HK-2 (cell line): ENCODE measurements at regions not wholly inside any gene's neighbourhood (a gene's known extent, or its start where the extent isn't known, plus 50 kb on each side); places are given as distances from the start of the nearest gene placed in this dataset.
"Not testable (repeated sequence)": the region's sequence is repeated elsewhere in the genome, so short reads cannot be mapped to it uniquely, and the experiment has no call there.

ENCODE experiments used
- DNase-seq: peaks from one replicate; pipeline ENCODE4 v3.0.0-alpha.2; 2018; ENCODE audit not compliant: unreplicated experiment

DNA sequence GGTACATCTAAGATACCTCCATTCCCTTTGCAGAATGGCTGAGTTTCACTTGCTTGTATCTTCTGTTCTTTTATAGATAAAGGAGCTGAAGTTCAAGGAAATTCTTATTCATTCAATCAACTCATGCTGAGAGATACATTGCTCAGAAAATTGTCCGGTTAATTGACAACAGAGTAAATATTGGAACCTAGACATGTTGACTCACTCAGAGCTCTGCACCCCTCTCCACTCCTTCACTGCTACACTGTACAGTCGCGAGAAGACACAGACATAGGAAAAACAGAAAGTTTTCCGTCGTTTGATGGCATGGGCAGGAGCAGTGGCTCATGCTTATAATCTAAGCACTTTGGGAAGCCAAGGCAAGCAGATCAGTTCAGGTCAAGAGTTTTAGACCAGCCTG is 690.5 kb upstream of the SOX9 start:
- no peak for DNase-seq

DNA sequence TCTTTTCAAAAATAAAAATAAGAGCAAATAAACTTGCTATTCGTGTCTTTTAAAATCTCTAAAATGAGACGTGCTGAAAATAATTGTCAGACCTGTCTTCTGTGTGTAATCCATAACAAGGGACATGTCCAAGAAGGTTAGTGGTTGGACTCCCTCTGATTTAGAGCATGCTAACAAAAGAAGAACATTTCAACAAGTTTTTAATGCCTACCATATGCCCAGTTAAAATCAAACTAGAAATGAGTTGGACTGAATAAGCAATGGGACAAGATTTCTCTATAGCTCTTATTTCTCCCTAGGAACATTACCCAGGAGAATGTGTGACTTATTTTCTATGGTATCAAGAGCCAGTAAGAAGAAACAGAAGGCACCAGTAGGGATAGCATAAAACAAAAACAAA is 689.7 kb upstream of the SOX9 start:
- no peak for DNase-seq

DNA sequence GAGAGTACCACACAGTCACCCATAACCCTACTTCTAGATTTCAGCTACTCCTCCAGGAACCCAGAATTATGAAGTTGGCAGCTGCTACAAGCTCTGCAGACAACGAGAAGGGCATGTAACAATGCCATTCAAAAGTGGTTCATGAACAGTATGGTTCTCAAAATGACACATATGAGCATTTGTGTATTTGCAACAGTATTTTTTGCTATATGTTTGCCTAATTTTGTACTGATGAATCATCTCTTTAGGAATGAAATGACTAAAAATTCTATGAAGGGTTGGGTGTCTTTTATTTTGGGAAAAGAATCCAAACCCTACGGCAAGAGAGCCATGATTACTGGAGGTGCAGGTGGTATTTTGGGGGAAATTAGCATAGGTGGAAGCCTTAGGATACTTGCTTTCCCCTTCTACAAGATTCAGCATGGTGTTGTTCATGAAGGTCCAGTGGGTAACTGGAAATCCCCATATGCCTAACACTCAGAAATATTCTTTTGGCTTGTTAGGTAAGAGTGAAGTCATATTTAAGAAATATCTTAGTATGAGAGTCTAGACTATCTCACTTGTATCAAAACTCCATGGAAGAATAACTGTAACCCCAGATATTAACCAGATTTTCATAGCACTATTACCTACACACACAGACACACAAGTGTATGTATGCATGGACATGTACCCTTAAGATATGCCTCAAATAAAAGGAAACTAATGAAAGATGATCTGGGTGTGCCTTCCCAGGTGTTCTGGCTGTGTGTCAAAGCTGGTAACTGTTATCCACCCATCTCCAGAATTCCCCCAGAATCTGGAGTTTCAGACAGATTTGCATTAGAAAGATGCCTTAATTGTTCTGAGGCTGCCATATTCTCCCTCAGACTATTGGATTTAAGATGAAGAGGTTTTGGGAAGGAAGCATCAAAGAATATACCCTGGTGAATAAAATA is 688.2 kb upstream of the SOX9 start:
- DNase-seq = no peak

DNA sequence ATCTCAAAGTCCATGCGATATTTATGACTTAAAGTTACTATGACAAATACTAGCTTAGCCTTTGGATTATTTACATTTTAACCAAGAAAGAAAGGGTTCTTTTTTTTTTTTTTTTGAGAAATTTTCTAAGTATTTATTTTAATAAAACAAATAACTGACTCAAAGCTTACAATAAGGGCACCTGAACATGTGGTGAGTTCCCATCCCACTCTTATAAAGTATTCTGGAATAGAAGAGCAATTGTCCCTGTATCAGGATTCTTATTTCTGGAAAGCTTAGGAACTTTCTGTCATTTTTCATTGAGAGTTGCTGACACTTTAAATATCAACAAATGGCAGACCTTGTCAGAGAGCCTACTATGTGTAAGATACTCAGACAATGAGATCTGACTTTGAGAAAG is 686.1 kb upstream of the SOX9 start:
- DNase-seq = no peak

DNA sequence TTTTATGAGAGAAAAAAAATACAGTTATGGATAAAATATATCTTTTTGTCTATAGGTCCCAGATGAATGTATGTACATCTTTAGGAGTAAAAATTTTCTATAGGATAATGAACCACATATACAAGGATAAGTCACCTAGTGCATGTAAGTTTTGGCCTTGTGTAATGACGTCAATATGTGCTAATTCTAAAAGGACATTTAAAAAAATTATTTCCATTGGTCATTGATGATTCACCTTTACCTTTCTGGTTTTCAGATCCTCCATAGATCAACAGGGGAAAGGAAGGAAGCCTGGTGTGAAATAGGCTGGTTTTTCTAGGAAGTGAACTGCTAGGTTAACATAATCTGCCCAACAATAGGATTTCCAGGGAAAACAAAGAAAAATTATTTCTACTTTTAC is 684.3 kb upstream of the SOX9 start:
- DNase-seq = no peak

DNA sequence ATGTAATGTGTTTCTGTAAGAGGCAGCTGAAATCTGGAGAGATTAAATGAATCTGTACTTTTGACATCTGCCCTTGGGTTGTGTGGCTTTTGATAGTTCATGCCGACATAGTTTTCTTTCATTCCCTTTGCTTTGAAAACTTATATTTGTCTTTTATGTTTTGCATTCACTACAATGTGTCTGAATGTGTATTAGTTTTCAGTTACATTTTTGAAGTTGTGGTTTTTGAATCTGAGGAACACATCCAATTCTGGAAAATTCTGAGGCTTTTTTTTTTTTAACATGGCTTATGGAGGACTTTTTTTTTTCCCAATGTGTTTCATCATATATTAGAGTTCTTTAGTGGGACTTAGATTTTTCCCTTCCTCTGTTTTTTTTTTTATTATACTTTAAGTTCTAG is 683.7 kb upstream of the SOX9 start:
- DNase-seq = no peak

DNA sequence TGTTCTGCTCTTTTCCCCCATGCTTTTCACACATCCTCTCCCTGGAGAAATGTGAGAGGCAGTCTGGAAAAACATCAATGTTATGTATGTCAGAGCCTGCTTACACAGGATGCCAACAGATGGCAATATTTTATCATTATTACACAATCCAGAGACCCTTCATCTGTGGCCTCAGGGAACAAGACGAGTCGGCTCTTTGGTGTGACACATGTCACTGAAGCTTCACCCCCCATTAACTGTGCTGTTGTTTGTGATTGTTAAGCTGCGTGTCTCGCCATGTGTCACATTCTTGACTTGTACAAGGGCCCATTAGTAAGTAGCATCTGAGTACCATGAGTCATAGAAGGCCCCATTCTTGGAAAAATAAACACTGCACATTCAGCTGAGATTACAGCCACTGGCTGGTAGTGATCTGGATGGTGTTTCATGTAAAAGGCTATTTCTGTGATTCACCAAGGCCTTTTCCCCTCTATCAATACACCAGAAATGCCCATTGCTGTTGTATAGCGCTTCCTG is 682.1 kb upstream of the SOX9 start:
- peak; percentile 53 for DNase-seq

DNA sequence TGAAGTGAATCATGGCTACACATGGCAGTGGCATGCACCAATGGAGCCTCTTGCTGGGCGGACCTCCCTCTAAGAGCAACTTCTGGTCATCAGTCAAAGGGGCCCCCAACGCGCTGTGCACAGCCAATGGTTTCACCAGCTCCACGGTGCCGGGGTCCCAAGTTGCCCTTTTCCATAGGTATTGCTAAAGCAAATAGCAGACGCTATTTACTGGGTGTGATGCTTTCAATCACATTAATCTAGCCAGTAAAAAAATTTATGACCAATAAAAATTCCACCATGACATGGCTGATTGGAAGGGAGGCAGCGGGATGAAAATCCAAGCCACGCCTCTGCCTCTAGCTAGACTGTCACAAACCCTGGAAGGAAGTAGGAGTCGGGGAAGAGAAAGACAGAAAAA is 680.3 kb upstream of the SOX9 start:
- no peak for DNase-seq

DNA sequence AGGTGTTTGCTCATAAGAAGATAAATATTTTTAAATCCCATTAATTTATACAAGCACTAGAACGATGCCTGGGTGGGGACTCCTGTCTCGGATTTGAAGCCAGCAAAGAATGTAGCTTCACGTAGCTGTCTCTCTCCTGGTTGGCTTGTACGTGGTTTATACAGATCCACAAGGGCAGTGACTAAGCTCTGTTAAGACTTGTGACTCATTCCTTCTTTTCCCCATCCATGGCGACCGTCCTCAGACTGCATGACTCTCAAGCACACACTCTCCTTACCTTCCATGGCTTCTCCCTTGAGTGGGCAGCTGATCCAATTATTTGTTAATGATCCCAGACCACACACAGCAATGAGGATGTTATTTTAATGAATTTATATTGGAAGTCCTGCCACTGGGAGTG is 679.7 kb upstream of the SOX9 start:
- peak; percentile 65 for DNase-seq

DNA sequence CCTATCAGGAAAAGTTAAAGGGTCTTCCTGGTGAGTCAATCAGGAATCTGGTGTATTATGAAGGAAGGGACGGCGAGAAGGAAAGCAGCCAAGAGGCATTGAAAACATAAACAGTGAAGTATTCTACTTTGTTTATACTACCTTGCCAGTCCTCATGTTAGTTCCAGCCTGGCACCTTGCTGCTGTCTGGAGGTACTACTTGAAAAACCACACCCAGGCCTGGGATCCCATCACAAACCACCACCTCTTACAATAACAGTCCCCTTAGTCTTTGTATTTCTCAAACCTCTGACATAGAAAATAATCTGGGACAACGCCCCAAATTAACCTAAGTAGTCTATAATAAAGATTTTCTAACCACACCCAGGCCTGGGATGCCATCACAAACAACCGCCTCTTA is 676.7 kb upstream of the SOX9 start:
- DNase-seq = no peak

DNA sequence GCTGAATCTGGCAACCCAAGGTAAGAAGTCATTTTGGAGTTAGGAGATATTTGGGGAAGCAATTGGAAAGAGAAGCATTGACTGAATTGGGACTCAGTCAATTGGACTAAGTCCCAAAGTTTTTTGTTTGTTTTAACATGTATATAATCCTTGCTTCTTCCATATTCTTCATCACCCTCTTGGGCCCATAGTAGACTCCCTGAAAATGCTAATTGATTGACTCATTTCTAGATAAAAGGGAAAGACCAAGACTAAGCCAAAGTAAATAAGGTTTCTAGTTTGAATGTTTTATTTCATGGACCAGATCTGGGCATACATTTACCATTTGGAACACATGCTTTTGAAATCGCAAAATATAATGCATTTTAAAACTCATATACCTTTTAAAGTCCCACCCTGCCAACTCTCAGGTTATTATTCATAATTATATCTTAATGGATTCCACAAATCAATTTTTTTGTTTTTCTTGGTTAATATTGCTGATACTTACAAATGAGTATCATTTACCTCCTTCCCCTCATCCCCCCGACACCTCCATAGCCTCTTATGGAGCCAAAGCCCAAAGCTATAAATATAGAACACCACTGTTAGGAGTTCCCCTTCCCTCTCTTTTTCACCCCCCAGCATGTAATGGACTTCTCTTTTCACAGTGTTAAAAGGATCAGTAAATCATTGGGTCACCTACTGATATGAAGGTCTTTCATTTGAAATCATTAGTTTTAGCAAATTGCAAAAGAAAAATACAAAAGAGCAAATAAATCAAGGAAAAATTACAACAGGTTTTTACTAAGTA is 674.0 kb upstream of the SOX9 start:
- DNase-seq = no peak

DNA sequence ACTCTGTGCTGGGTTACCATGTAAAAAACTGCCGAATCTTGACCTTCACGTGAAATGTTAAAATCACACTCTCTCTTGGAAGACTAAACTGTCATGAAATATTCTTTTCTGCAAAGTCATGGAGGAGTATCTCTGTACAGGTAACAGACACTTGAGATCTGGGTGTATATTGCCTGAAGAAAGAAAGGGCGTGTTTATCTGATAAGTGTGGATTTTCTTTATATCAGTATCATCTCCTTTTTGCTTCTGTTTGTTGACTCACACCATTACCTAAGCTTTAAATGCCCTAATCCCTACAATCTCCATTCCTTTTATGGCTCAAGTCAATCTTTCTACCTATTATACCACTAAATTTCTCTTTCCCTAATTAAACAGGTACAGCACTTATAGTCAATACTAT is 673.2 kb upstream of the SOX9 start:
- no peak for DNase-seq

DNA sequence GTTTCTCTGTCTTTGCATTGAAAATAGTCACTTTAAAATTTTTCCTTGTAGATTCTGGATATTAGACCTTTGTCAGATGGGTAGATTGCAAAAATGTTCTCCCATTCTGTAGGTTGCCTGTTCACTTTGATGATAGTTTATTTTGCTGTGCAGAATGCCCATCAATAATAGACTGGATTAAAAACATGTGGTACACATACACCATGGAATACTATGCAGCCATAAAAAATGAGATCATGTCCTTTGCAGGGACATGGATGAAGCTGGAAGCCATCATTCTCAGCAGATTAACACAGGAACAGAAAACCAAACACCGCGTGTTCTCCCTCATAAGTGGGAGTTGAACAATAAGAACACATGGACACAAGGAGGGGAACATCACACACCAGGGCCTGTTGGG is 670.2 kb upstream of the SOX9 start:
- DNase-seq = not testable (repeated sequence)

DNA sequence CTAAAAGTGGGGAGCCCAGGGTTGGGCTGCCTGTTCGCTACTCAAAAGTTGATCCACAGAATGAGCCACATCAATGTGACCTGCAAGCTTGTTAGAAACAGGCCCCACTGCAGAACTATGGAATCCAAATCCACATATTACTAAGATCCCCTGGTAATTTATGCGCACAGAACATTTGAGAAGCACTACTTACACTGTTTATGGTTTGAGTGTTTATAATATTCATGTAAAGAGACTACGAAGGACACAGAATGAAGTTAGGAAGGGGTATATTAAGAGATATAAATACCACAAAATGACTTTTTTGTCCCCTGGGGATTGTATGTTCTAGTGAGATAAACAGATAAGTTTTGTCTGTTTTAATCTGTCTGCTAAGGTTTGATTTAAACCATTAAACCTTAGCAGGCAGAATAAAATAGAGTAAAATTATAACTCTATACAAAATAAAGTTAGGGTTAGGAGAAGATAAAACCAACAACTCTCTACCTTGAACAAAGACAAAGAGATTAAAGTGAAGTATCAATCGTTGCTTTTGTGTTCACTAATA is 666.9 kb upstream of the SOX9 start:
- DNase-seq = no peak

DNA sequence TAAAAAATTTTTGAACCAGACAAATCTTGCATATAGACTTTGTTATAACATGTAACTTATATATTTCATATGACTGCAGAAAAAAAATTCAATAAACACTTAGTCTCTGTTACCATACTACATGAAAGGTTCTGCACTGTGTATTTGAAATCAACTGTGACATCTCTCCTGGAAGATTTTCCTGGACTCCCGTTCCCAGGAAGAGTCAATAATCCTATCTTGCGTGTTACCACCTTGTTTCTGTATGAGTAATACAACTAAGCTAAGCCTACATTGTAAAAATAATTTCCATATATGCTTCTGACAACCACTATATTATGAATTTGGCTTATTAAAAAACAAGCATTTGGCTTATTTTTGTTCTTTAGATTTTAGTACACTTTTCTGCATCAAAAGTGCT is 665.6 kb upstream of the SOX9 start:
- no peak for DNase-seq

DNA sequence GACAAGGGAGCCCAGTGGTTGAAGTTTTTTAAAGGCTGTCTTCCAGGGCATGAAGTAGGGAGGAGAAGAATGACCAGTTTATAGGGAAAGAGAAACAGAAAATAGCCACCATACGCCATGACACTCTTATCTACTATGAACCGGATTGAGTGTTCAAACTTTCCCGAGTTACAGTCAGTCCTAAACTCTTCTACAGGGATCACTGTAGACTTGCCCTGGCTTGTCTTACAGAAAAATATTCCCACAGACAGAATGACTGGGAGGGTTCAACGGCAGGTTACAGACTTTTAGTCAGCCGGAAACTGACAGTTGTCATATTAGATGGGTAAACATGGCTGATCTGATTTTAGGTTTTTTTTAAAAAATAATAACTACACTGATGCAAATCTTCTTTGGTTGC is 662.5 kb upstream of the SOX9 start:
- no peak for DNase-seq

DNA sequence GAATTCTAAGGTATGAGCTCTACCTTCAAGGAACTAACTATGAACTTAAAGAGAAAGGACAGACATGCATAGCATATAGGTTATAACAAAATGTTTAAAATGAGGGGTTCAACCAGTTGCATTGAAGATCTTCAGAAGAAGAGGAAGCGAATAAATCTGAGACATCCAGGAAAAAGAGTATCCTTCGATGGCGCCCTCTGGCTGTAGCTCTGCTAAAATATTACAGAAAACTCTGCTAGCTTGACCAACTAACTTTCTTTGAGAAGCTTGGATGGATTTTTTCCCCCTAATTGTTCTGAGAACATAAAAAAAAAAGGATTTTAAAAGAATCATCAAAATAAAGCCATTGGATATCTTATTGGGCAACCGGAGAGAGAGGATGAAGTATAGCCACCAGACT is 659.9 kb upstream of the SOX9 start:
- peak; percentile 24 for DNase-seq

DNA sequence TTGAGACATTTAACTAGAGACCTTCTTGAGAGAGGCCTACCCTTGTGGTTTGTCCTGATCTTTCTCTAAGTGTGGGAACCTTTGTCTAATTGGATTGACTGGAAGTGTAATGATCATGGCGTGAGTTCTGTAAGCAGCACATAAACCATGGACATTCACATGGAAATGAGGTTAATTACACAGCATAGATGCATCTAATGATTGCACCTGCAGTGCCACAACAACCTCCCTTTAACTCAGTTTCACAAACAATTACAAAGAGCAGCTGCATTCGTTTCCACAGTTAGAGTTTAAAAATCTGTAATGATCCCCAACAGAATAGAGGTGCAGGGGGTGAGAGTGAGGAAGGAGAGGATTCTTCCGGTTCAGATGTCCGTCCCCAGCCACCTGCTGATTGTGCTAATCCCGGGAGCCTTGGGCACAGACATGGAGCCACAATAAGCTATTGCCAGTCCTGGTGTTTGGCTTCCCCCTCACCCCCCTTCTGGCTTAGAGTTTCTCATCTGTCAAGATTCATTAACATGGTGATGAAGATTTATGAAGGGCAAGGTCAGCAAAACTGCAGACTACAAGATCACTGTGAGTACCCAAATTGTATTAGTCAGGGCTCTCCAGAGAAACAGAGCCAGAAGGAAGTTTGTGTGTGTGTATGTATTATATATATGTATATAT is 659.2 kb upstream of the SOX9 start:
- DNase-seq = no peak

DNA sequence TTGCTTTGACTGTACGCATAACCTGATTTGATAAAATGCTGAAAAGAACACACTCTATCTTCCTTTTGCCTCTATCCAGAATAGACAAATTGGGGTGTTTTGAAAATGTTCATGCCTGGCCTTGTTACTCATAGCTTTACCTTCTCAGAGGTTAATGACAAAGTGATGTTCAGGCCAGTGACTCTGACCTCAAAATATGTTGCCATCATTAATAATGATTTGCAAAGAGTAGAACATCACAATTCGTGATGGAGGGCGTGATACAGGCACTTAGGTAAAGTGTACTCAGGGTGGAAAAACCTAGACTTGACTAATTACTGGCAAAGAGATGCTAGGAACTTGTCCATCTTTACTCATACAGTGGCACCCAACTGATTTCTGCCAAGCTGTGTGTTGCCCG is 656.6 kb upstream of the SOX9 start:
- DNase-seq = no peak

DNA sequence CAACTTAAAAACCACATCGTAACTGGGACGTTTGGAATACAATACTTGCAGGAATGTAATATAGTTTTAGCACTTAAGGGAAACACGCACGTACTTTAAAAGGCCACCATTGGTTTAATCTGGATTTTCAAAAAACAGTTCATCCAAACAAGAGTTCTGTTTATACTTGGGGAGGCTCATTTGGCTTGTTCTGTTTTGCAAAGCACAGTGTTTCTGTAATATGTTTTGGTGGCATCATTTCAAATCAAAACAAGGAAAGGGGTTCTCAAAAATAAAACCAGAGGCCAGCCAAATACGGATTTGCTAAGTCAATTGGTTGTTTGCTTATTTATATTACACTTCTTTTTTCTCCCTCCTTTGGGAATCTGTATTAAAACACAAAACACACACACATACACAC is 656.1 kb upstream of the SOX9 start:
- no peak for DNase-seq

DNA sequence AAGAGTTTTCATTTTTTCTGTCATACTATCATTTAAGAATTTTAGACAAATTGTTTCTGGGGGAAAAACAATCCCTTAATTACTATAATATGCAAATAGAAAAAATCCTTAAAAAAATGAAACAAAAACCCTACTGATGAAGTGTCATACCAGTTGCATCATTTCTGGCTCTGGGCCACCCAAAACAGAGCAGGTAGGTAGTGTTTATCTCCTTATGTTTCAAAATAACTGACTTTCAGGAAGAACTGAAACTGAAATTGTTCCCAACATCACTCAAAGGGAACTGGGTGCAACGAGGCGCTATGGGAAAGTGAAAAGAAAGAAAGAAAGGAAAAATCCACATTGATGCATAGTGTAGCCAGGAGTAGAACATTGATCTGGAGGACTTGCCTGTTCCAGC is 653.1 kb upstream of the SOX9 start:
- no peak for DNase-seq

DNA sequence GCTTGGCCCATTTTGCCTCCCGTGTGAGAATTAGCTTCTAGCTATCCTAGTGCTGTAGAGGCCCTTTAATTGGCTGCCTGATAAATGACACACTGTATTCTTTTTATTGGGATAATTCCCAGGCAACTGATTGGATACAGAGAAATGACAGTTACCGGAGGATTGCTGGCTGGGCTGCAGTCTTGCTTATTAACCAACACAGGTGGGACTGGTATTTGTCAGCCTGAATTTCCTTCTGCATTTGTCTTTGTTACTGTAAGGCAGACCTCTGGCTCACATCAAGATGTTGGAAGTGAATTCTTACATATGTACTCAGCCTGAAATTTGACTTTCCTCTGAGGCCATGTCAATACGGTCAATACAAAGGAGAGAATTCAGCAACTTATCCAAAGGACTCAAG is 650.8 kb upstream of the SOX9 start:
- no peak for DNase-seq
